Neural crest cell (in vitro differentiated cells): ENCODE measurements at regions not wholly inside any gene's neighbourhood (a gene's known extent, or its start where the extent isn't known, plus 50 kb on each side); places are given as distances from the start of the nearest gene placed in this dataset.

Experiments
- DNase-seq: peaks from one replicate; pipeline ENCODE4 v3.0.0; 2021; ENCODE audit warnings: low read depth, mixed read lengths, low spot score
- H3K27ac Mint-ChIP-seq: one replicate; pipeline ENCODE4 v1.8.0; 2021; ENCODE audit warnings: mild to moderate bottlenecking, mixed read lengths; ENCODE audit not compliant: unreplicated experiment
- H3K27me3 Mint-ChIP-seq: 2 replicates; pipeline ENCODE4 v1.8.0; 2021; ENCODE audit warnings: low read depth, mild to moderate bottlenecking, mixed read lengths
- H3K36me3 Mint-ChIP-seq: 2 replicates; pipeline ENCODE4 v1.8.0; 2021; ENCODE audit warnings: low read depth, mild to moderate bottlenecking, mixed read lengths
- H3K4me1 Mint-ChIP-seq: 2 replicates; pipeline ENCODE4 v1.8.0; 2021; ENCODE audit warnings: mixed read lengths
- H3K4me3 Mint-ChIP-seq: one replicate; pipeline ENCODE4 v1.8.0; 2021; ENCODE audit warnings: mild to moderate bottlenecking, mixed read lengths
- H3K9me3 Mint-ChIP-seq: 2 replicates; pipeline ENCODE4 v1.8.0; 2021; ENCODE audit warnings: mixed read lengths
- CTCF ChIP-seq: fragments of 200-600 bp; sonication (generic); conservative IDR thresholded peaks from 2 replicates; pipeline ENCODE4 v1.5.0; 2021; ENCODE audit warnings: antibody characterized with exemption, mild to moderate bottlenecking

DNA sequence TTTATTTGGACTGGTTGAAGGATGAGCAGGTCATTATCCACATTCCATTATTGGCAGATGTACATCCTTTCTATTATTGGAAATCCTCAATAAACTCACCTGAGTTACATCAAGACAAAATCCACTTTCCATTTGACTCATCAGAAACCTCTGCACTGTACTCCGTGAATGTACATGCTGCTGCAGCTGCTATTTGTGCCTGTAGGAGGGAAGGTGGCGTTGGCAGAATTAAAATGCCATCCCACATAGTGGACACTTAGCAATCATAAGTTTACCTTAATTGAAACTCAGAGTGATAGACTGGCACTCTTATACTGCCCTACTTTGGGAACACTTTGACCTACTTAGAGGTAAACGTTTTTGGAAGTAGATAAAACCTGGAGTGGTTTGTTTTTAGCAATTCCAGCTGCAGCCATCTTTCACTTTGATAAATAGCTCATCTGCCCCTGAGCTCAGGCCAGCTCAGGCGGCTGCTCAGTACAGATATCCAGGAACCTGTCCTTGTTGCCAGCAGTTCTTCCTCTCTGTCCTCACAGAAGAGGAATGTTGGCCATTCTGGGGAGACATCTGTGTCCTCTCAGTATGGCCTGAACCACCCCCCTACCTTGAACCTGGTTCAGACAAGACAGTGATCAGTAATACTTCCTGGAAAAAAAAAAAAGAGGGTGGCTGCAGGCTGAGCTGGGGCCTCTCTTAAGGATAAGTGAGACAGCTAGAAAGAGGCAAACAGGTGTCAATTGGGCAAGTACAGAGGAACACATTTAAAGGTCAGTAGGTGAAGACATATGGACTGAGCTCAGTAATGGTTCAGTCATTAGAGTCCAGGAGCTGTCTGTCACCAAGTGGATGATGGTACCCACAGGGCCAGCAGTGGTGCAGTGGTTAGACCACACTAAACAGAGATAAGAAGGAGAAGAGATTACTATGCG lies 153.4 kb upstream of the UMPS start:
- no peaks in the 10 kb centered on the region for H3K4me1 Mint-ChIP-seq
- no peaks in the 10 kb centered on the region for H3K9me3 Mint-ChIP-seq
- no peaks in the 10 kb centered on the region for H3K27me3 Mint-ChIP-seq
- H3K36me3 Mint-ChIP-seq: no peaks in the 10 kb centered on the region
- peak; percentile 18 for TF ChIP-seq CTCF
- H3K27ac Mint-ChIP-seq: no peak overlapping the region
- no peak overlapping the region for H3K4me3 Mint-ChIP-seq
- DNase-seq: no peak

GRCh38 chr3:124577494-124578167 lies 152.6 kb upstream of the UMPS start:
- no peak overlapping the region for H3K4me3 Mint-ChIP-seq
- H3K27me3 Mint-ChIP-seq: peaks cover 4% of the 10 kb centered on the region
- no peaks in the 10 kb centered on the region for H3K36me3 Mint-ChIP-seq
- no peak for TF ChIP-seq CTCF
- no peak for DNase-seq
- H3K9me3 Mint-ChIP-seq: no peaks in the 10 kb centered on the region
- H3K4me1 Mint-ChIP-seq: no peaks in the 10 kb centered on the region
- no peak overlapping the region for H3K27ac Mint-ChIP-seq

DNA sequence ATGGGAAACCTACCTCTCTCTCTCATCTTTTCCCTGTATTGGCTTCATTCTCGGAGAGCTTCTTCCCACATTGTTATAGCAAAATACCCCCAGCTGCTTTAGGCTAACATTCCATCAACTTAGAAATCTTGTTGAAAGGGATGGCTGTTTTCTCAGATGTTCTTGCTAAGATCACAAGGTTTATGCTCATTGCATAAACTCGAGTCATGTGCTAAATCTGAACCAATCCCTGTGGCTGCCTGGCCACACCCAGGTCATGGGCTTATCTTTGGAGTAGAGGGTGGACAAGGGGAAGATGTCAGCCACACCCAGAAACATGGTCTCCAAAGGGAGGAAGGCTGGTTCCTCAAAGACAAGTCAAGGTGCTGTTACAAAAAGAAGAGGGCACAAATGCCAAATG lies 150.6 kb upstream of the UMPS start:
- Mint-ChIP-seq H3K4me3 (no peak overlapping the region), H3K27ac (no peak overlapping the region), H3K9me3 (no peaks in the 10 kb centered on the region), H3K36me3 (no peaks in the 10 kb centered on the region), H3K27me3 (peaks cover 20% of the 10 kb centered on the region), H3K4me1 (peaks cover 11% of the 10 kb centered on the region)
- no peak for DNase-seq
- no peak for TF ChIP-seq CTCF

DNA sequence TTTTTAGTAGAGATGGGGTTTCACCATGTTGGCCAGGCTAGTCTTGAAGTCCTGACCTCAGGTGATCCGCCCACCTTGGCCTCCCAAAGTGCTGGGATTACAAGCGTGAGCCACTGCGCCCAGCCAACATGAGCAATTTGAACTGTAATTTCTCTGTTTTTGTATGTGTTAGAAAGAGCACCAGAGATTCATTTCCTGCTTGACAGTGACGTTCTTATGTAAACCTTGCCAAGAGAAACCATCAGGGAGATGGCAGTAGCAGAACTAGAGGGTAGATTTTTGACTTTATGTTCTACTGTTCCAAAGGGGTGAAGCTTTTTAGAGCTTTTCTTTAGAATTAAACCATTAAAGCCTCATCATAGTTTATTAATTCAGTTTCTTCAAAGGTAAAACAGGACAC lies 148.1 kb upstream of the UMPS start:
- H3K4me3 Mint-ChIP-seq: no peak overlapping the region
- TF ChIP-seq CTCF: no peak
- no peaks in the 10 kb centered on the region for H3K36me3 Mint-ChIP-seq
- no peaks in the 10 kb centered on the region for H3K9me3 Mint-ChIP-seq
- H3K27me3 Mint-ChIP-seq: peaks cover 45% of the 10 kb centered on the region
- no peak for DNase-seq
- H3K4me1 Mint-ChIP-seq: peaks cover 30% of the 10 kb centered on the region
- no peak overlapping the region for H3K27ac Mint-ChIP-seq

DNA sequence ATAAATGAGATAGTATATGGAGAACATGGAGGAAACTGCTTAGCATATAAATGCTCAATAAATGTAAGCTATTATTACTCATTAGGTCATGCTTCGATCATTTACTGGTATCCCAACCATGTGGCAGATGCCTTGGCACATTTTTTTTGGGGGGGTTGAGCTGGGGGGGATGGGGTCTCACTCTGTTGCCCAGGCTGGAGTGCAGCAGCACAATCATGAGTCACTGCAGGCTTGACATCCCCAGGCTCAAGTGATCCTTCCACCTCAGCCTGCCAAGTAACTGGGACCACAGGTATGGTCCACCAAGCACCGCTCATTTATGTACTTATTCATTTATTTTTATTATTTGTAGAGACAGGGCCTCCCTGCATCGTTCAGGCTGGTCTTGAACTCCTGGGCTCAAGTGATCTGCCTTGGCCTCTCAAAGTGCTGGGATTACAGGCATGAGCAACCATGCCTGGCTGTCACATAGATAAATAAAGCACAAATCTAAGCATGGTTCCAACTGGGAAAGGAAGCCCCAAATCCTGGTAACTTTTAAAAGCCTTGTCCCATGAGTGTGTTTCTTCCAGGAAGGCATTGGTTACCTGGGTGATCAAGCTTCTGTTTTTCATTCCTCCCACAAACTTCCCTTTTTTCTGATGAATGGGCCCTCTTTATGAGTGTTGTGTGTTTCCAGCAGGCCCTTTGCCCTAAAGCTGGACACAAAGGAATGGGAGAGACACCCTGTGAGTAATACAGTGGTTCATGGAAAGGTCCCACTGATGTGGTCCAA lies 147.4 kb upstream of the UMPS start:
- Mint-ChIP-seq H3K4me1 (peaks cover 30% of the 10 kb centered on the region), H3K36me3 (no peaks in the 10 kb centered on the region), H3K27me3 (peaks cover 49% of the 10 kb centered on the region), H3K4me3 (peak overlapping the region; percentile 64), H3K27ac (no peak overlapping the region), H3K9me3 (no peaks in the 10 kb centered on the region)
- no peak for TF ChIP-seq CTCF
- DNase-seq: no peak
